Stimulated activated CD8-positive, alpha-beta memory T cell treated with anti-CD3 and anti-CD28 coated beads, Interleukin-15, amount 100 ng/mL, for 48 hours (primary cell): ENCODE measurements at regions not wholly inside any gene's neighbourhood (a gene's known extent, or its start where the extent isn't known, plus 50 kb on each side); places are given as distances from the start of the nearest gene placed in this dataset.
"Not testable (repeated sequence)": the region's sequence is repeated elsewhere in the genome, so short reads cannot be mapped to it uniquely, and the experiment has no call there.

Experiments
- DNase-seq, 2 donors: peaks; one replicate each; pipeline ENCODE4 v3.0.0-alpha.2; 2020; ENCODE audit warnings: low read depth in 2 of 2

GRCh38 chr1:238377280-238377919 is 486.7 kb upstream of the ZP4 start:
- no peak for DNase-seq

- no peak for DNase-seq
Measured at GRCh38 chr1:238370599-238370998, 479.9 kb upstream of the ZP4 start.

GRCh38 chr1:238364214-238364892 is 473.6 kb upstream of the ZP4 start:
- no peak for DNase-seq

DNA sequence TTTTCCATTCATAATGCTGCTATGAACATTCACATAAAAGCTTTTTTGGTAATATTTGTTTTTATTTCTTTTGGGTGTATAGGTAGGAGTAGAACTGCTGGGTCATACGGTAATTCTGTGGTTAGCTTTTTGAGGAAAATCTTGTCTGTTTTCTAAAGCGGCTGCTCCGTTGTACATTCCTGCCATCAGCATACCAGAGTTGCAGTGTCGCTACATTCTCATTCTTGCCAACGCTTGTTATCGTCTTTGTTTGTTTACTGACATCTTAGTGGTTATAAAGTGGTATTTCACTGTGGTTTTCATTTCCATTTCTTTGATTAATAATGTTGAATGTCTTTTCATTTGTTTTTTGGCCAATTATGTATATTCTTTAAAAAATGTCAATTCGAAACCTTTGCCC is 469.8 kb upstream of the ZP4 start:
- DNase-seq: no peak

GRCh38 chr1:238350471-238350870 is 459.7 kb upstream of the ZP4 start:
- no peak for DNase-seq

DNA sequence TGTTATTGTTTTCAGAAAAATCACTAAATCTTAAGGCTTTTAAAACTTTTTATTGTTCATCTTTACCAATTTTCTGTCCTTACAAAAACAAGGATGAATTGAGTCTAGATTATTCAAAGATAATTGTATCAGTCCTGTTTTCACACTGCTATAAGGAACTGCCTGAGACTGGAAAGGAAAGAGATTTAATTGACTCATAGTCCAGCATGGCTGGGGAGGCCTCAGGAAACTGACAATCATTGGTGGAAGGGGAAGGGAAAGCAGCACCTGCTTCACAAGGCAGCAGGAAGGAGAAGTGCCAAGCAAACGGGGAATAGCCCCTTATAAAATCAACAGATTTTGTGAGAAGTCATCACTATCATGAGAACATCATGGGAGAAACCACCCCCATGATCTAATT is 455.6 kb upstream of the ZP4 start:
- no peak for DNase-seq

GRCh38 chr1:238345837-238346236 is 455.1 kb upstream of the ZP4 start:
- DNase-seq: no peak

DNA sequence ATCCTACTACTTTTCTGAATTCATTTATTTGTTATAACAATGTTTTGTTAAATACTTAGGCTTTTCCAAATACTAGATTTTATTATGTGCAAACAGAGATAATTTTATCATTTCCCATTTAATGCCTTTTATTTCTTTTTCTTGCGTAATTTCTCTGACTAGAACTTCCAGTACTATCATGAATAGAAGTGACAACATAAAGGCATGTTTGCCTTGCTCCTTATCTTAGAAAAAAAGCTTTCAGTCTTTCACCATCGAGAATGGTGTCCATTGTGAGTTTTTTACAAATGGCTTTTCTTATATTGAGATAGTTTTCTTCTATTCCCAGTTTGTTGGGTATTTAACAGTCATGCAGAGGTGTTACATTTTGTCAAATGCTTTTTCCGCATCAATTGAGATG is 453.1 kb upstream of the ZP4 start:
- DNase-seq: no peak

DNA sequence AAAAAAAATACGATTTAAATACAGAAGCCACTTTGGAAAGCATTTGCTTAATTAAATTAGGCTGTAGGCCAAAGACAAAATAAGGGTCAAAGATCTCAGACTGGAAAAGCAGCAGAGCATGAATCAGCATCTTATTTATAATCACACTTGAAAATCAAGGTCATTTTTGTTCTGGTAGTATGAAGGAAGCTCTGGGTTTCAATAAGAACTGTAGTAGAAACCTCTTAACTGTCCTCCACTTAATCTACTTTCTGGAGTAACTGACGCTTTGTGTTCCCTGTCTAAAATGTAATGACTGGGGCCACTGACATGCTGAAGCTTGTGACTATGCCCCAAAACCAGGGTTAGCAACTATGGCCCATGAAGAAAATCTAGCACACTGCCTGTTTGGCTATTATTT is 450.7 kb upstream of the ZP4 start:
- DNase-seq: no peak

DNA sequence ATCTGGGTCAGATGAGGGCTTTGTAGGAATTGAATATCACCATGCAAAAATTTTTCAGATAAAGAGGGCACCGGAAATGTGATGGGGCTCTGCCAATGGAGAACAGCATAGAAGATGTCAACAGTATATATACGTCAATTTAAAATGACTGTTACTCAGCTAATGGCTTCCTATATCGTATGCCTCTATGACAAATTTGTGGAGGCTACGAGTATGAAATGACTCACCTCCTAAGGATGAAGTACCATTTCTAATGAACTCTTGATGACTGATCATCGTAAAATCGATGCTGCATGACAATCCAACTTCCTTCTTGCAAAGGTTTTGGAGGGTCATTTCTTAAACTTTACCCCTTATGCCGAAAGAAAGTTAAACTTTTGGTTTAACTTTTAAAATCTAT is 450.3 kb upstream of the ZP4 start:
- DNase-seq: no peak

GRCh38 chr1:238336531-238336930 is 445.8 kb upstream of the ZP4 start:
- no peak for DNase-seq

DNA sequence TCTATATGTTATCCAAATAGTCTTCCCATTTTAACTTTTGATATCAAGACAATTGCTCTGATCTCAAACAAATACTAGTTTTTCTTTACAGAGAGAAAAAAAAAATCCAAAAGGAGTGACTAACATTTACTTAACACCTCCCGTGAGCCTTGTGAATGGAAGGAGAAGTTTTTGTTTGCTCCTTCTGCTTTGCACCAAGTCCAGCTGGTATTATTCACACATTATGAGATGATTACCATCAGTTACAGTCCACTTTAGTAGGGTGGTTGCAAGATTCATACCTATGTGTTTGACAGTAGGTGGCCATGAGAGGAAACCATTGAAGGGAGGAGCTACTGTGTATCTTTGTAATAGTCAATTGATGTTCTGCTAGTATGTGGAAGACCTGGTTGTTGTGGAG is 443.4 kb upstream of the ZP4 start:
- DNase-seq: no peak

- no peak for DNase-seq
Measured at GRCh38 chr1:238331557-238331956, 440.8 kb upstream of the ZP4 start.

- DNase-seq: no peak
Measured at GRCh38 chr1:238329671-238330070, 438.9 kb upstream of the ZP4 start.

GRCh38 chr1:238327033-238327432 is 436.3 kb upstream of the ZP4 start:
- not testable (repeated sequence) for DNase-seq

- DNase-seq: not testable (repeated sequence)
Measured at GRCh38 chr1:238326479-238326878, 435.8 kb upstream of the ZP4 start.

- no peak for DNase-seq
Measured at GRCh38 chr1:238324211-238324864, 433.6 kb upstream of the ZP4 start.

DNA sequence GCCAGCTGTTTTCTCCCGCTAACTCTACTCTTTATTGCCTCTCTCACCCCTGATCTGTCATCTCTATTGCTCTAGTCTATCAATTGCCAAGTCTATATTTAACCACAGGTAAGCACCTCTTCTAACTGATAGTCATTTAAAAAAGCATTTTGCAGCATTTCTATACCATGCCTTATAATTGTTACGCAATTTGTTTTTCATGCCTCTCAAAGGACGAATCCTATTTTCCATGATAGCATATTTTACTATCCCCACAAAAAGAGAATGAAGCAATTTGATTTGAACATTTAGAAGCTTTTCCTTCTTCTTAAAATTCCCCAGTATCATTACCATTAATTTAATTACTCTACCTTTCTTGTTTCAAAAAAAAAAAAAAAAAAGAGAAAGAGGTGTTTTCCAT is 432.8 kb upstream of the ZP4 start:
- DNase-seq: no peak

DNA sequence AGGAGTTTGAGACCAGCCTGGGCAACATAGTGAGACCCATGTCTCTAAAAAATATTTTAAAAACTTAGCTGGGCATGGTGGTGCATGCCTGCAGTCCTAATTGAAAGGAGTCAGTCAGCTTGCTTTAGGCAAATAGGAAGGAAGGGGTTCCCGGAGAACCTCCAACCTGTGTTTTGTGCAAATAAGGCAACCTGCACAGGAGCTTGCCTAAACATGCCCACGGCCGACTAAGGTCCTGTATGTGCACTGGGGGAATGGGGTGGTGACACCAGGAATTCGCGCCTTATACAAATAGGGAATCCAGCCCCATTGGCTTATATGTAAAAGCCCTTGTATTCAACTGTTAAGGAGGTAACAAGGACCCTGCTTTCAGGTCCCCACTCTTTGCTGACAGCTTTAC is 429.2 kb upstream of the ZP4 start:
- DNase-seq: no peak

DNA sequence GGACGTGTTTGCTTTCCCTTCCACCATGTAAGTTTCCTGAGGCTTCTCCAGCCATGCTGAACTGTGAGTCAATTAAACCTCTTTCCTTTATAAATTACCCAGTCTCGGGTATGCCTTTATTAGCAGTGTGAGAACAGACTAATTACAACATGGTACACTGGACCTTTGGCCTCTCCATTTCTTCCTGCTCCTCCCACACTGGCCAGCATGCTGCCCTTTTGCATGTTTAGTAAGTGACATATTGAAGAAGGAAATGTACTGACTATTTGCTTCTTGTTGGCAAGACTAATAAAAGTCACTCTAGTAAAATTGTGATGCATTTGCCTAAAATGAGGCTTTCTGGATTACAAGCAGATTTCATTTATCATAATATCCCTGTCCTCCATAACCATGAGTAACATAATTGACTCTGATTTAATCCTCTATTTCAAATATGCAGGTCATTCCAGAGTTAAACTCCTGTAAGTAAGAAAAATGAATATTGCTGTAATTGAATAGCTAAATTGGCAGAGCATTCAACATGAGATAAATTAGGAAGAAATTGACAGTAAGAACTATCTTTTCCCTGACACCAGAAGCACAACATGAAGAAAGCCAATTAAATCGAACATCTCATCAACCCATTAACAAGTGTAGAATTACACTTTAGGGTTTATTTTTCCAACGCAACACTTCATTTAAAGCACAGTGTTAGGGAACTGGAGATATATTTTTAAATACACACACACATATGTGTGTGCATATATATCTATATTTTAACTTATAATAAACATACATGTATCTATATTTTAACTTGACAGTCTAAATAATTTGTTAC is 427.8 kb upstream of the ZP4 start:
- DNase-seq: no peak

- DNase-seq: no peak
Measured at GRCh38 chr1:238312969-238313368, 422.2 kb upstream of the ZP4 start.

GRCh38 chr1:238306411-238306810 is 415.7 kb upstream of the ZP4 start:
- no peak for DNase-seq
